ENCODE measurements at regions not wholly inside any gene's neighbourhood (a gene's known extent, or its start where the extent isn't known, plus 50 kb on each side); places are given as distances from the start of the nearest gene placed in this dataset.

DNA sequence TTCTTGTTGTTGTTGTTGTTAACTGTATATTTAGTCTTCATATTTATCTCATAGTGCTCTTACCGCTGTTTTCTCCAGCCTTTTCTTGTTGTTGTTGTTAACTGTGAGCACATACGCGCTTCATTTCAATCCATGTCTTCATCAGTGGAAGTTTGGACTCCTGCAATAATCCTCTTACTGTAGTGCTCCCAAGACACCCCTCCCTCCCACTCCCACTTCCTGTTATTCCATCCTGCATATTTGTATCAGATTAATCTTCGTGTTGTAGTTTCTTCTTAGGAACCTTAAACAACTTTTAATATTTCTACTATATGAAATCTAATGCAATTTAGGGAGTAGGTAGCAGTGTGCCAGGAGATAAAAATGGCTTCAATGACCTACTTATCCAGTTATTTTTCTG, 674.8 kb downstream of the RAPGEF2 start:
- 75% methylated on average over 4 of the region's 4 CpGs for whole genome bisulfite sequencing (ENCODE audit: insufficient coverage, insufficient replicate concordance, low lambda C conversion rate, missing lambda C conversion rate)
- no peaks in the 10 kb centered on the region for H3K9me3 ChIP-seq (replicated peaks; ENCODE audit: control insufficient read depth, insufficient read depth, low read length)
- no peak overlapping the region for H3K4me3 ChIP-seq
- intact Hi-C loops (cut with micrococcal nuclease; ENCODE audit: unreplicated experiment) (no loop called here), in situ Hi-C loops (cut with MboI) (no loop called here)
- BruUV-seq (replicated peaks) = no TSS peak
- DNase-seq (ENCODE audit: low read depth, low spot score) (no peak), FAIRE-seq (no peak), ATAC-seq (no peak)
- H3K27me3 ChIP-seq (replicated peaks in 1 of 2; ENCODE audit: control insufficient read depth in 2 of 2, insufficient read depth in 2 of 2, low read length in 1 of 2) = no peaks in the 10 kb centered on the region
- no peaks in the 10 kb centered on the region for H3K79me2 ChIP-seq (ENCODE audit: control insufficient read depth, insufficient read depth, low read length)
- no peak overlapping the region for H3K27ac ChIP-seq (ENCODE audit: control insufficient read depth, insufficient read depth)
- no peaks in the 10 kb centered on the region for H3K4me1 ChIP-seq (ENCODE audit: control insufficient read depth, insufficient read depth, low read length)
- no peak overlapping the region for H2AFZ ChIP-seq (ENCODE audit: control insufficient read depth, low read depth, low read length)
- H4K20me1 ChIP-seq (ENCODE audit: control insufficient read depth, insufficient read depth) = no peaks in the 10 kb centered on the region
- no peak overlapping the region for H3K9ac ChIP-seq (ENCODE audit: control insufficient read depth, insufficient read depth, low read length)
- no peak overlapping the region for H3K4me2 ChIP-seq (ENCODE audit: control insufficient read depth, insufficient read depth)
- no peaks in the 10 kb centered on the region for H3K36me3 ChIP-seq (ENCODE audit: control insufficient read depth in 2 of 2, insufficient read depth in 2 of 2, low read length in 1 of 2)
- ChIA-PET POLR2A (no interaction called here), CTCF (interaction anchor here (1.0 kb wide), 2 partner anchors 12 to 14 kb away, joined by 4 read pairs; no protein-coding TSS in a partner anchor), SMC1A (ENCODE audit: uncharacterized antibody, unreplicated experiment) (interaction anchor here (1.4 kb wide), 1 partner anchor 13 kb away, joined by 3 read pairs; no protein-coding TSS in a partner anchor), RAD21 (ENCODE audit: unreplicated experiment) (no interaction called here)
- TF ChIP-seq PAX8 (IDR thresholded peaks at IDR 0.05) (no peak), CEBPB (IDR thresholded peaks at IDR 0.05; ENCODE audit: borderline replicate concordance in 1 of 2, low read depth in 2 of 2, low read length in 2 of 2) (no peak), KAT2A (conservative IDR thresholded peaks at IDR 0.05; ENCODE audit: control insufficient read depth, low read depth, low read length) (no peak), KDM1A (IDR thresholded peaks at IDR 0.05; ENCODE audit: borderline replicate concordance) (no peak), JUNB (IDR thresholded peaks at IDR 0.05) (no peak), TAF1 (IDR thresholded peaks at IDR 0.05; ENCODE audit: borderline replicate concordance, low read depth, low read length) (no peak), CBFB (IDR thresholded peaks at IDR 0.05; ENCODE audit: low read depth) (no peak), RAD51 (IDR thresholded peaks at IDR 0.05) (no peak), MYC (IDR thresholded peaks at IDR 0.05; ENCODE audit: insufficient read depth, insufficient read length, insufficient replicate concordance, low read length, severe bottlenecking) (no peak), CHD4 (IDR thresholded peaks at IDR 0.05) (no peak), TBL1XR1 (IDR thresholded peaks at IDR 0.05; ENCODE audit: low read depth, low read length) (no peak), CHD1 (IDR thresholded peaks at IDR 0.05; ENCODE audit: low read depth, low read length) (no peak), FOS (IDR thresholded peaks at IDR 0.05; ENCODE audit: borderline replicate concordance, extremely low read depth, insufficient read length) (no peak)
- TF ChIP-seq, protein P1, sequence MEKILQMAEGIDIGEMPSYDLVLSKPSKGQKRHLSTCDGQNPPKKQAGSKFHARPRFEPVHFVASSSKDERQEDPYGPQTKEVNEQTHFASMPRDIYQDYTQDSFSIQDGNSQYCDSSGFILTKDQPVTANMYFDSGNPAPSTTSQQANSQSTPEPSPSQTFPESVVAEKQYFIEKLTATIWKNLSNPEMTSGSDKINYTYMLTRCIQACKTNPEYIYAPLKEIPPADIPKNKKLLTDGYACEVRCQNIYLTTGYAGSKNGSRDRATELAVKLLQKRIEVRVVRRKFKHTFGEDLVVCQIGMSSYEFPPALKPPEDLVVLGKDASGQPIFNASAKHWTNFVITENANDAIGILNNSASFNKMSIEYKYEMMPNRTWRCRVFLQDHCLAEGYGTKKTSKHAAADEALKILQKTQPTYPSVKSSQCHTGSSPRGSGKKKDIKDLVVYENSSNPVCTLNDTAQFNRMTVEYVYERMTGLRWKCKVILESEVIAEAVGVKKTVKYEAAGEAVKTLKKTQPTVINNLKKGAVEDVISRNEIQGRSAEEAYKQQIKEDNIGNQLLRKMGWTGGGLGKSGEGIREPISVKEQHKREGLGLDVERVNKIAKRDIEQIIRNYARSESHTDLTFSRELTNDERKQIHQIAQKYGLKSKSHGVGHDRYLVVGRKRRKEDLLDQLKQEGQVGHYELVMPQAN (conservative IDR thresholded peaks at IDR 0.05) = no peak
- TF ChIP-seq, protein P2, sequence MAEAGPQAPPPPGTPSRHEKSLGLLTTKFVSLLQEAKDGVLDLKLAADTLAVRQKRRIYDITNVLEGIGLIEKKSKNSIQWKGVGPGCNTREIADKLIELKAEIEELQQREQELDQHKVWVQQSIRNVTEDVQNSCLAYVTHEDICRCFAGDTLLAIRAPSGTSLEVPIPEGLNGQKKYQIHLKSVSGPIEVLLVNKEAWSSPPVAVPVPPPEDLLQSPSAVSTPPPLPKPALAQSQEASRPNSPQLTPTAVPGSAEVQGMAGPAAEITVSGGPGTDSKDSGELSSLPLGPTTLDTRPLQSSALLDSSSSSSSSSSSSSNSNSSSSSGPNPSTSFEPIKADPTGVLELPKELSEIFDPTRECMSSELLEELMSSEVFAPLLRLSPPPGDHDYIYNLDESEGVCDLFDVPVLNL (IDR thresholded peaks at IDR 0.05; ENCODE audit: low read depth, low read length) = no peak
- TF ChIP-seq, protein P3, sequence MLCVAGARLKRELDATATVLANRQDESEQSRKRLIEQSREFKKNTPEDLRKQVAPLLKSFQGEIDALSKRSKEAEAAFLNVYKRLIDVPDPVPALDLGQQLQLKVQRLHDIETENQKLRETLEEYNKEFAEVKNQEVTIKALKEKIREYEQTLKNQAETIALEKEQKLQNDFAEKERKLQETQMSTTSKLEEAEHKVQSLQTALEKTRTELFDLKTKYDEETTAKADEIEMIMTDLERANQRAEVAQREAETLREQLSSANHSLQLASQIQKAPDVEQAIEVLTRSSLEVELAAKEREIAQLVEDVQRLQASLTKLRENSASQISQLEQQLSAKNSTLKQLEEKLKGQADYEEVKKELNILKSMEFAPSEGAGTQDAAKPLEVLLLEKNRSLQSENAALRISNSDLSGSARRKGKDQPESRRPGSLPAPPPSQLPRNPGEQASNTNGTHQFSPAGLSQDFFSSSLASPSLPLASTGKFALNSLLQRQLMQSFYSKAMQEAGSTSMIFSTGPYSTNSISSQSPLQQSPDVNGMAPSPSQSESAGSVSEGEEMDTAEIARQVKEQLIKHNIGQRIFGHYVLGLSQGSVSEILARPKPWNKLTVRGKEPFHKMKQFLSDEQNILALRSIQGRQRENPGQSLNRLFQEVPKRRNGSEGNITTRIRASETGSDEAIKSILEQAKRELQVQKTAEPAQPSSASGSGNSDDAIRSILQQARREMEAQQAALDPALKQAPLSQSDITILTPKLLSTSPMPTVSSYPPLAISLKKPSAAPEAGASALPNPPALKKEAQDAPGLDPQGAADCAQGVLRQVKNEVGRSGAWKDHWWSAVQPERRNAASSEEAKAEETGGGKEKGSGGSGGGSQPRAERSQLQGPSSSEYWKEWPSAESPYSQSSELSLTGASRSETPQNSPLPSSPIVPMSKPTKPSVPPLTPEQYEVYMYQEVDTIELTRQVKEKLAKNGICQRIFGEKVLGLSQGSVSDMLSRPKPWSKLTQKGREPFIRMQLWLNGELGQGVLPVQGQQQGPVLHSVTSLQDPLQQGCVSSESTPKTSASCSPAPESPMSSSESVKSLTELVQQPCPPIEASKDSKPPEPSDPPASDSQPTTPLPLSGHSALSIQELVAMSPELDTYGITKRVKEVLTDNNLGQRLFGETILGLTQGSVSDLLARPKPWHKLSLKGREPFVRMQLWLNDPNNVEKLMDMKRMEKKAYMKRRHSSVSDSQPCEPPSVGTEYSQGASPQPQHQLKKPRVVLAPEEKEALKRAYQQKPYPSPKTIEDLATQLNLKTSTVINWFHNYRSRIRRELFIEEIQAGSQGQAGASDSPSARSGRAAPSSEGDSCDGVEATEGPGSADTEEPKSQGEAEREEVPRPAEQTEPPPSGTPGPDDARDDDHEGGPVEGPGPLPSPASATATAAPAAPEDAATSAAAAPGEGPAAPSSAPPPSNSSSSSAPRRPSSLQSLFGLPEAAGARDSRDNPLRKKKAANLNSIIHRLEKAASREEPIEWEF (IDR thresholded peaks at IDR 0.05; ENCODE audit: insufficient replicate concordance, low read depth, low read length) = no peak
- TF ChIP-seq, protein P4, sequence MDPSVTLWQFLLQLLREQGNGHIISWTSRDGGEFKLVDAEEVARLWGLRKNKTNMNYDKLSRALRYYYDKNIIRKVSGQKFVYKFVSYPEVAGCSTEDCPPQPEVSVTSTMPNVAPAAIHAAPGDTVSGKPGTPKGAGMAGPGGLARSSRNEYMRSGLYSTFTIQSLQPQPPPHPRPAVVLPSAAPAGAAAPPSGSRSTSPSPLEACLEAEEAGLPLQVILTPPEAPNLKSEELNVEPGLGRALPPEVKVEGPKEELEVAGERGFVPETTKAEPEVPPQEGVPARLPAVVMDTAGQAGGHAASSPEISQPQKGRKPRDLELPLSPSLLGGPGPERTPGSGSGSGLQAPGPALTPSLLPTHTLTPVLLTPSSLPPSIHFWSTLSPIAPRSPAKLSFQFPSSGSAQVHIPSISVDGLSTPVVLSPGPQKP (IDR thresholded peaks at IDR 0.05; ENCODE audit: low read depth, low read length) = no peak
